Astrocyte of the cerebellum (primary cell): ENCODE measurements at regions not wholly inside any gene's neighbourhood (a gene's known extent, or its start where the extent isn't known, plus 50 kb on each side); places are given as distances from the start of the nearest gene placed in this dataset.

Experiments
- DNase-seq: peaks from one replicate; pipeline ENCODE4 v3.0.0-alpha.2; 2011; ENCODE audit warnings: low read depth
- H3K4me3 ChIP-seq: 2 replicates; pipeline ENCODE4 v1.5.1; 2011; ENCODE audit warnings: mild to moderate bottlenecking, low read depth, low read length, moderate library complexity
- CTCF ChIP-seq: IDR thresholded peaks from 2 replicates; pipeline ENCODE4 v1.5.1; 2012; ENCODE audit warnings: low read length, low read depth, moderate library complexity, mild to moderate bottlenecking; ENCODE audit errors: missing control alignments
- in situ Hi-C: cut with HindIII; loops from 2 replicates; pipeline ENCODE4 v1.10.0; 2017; ENCODE audit warnings: low sequenced_read_pairs

GRCh38 chr1:82994616-82995263 lies 1004.2 kb downstream of the TTLL7 start:
- no peak for TF ChIP-seq CTCF
- DNase-seq: no peak
- in situ Hi-C loops: no loop called here
- H3K4me3 ChIP-seq: no peak overlapping the region

- H3K4me3 ChIP-seq: no peak overlapping the region
- DNase-seq: no peak
- no peak for TF ChIP-seq CTCF
- in situ Hi-C loops: no loop called here
These were observed 1007.4 kb downstream of the TTLL7 start for GRCh38 chr1:82991569-82991968.

GRCh38 chr1:82979593-82980236 lies 1019.2 kb downstream of the TTLL7 start:
- no peak for DNase-seq
- H3K4me3 ChIP-seq: no peak overlapping the region
- TF ChIP-seq CTCF: no peak
- in situ Hi-C loops: no loop called here

GRCh38 chr1:82978461-82979324 lies 1020.2 kb downstream of the TTLL7 start:
- in situ Hi-C loops: no loop called here
- no peak overlapping the region for H3K4me3 ChIP-seq
- TF ChIP-seq CTCF: no peak
- DNase-seq: no peak

GRCh38 chr1:82972841-82973553 lies 1025.9 kb downstream of the TTLL7 start:
- no peak overlapping the region for H3K4me3 ChIP-seq
- no peak for TF ChIP-seq CTCF
- no peak for DNase-seq
- in situ Hi-C loops: loop anchor here (25.0 kb wide), 1 partner anchor 89 kb away; no protein-coding TSS in a partner anchor

- TF ChIP-seq CTCF: no peak
- in situ Hi-C loops: loop anchor here (25.0 kb wide), 1 partner anchor 93 kb away; no protein-coding TSS in a partner anchor
- H3K4me3 ChIP-seq: no peak overlapping the region
- no peak for DNase-seq
These were observed 1029.6 kb downstream of the TTLL7 start for GRCh38 chr1:82969340-82969739.
